Right kidney (tissue), 1 donor: ENCODE measurements at regions not wholly inside any gene's neighbourhood (a gene's known extent, or its start where the extent isn't known, plus 50 kb on each side); places are given as distances from the start of the nearest gene placed in this dataset.
"Not testable (repeated sequence)": the region's sequence is repeated elsewhere in the genome, so short reads cannot be mapped to it uniquely, and the experiment has no call there.

ENCODE experiments used
- DNase-seq: peaks from one replicate; pipeline ENCODE4 v3.0.0-alpha.2; 2016

- DNase-seq: no peak
Measured at GRCh38 chr6:4289770-4290320, 154.5 kb upstream of the ECI2 start.

- no peak for DNase-seq
Measured at GRCh38 chr6:4287811-4288244, 152.5 kb upstream of the ECI2 start.

- no peak for DNase-seq
Measured at GRCh38 chr6:4287372-4287771, 152.0 kb upstream of the ECI2 start.

GRCh38 chr6:4282926-4283325 lies 147.6 kb upstream of the ECI2 start:
- DNase-seq: no peak

GRCh38 chr6:4281341-4282293 lies 146.2 kb upstream of the ECI2 start:
- DNase-seq: peak; percentile 70

GRCh38 chr6:4280707-4281106 lies 145.3 kb upstream of the ECI2 start:
- DNase-seq: no peak

GRCh38 chr6:4280031-4280430 lies 144.7 kb upstream of the ECI2 start:
- DNase-seq: no peak

- no peak for DNase-seq
Measured at GRCh38 chr6:4274382-4275082, 139.2 kb upstream of the ECI2 start.

GRCh38 chr6:4272996-4273395 lies 137.6 kb upstream of the ECI2 start:
- DNase-seq: no peak

- no peak for DNase-seq
Measured at GRCh38 chr6:4271761-4272470, 136.5 kb upstream of the ECI2 start.

GRCh38 chr6:4270776-4271175 lies 135.4 kb upstream of the ECI2 start:
- no peak for DNase-seq

- DNase-seq: no peak
Measured at GRCh38 chr6:4270001-4270400, 134.6 kb upstream of the ECI2 start.

- DNase-seq: no peak
Measured at GRCh38 chr6:4268171-4268570, 132.8 kb upstream of the ECI2 start.

- no peak for DNase-seq
Measured at GRCh38 chr6:4265740-4266139, 130.4 kb upstream of the ECI2 start.

GRCh38 chr6:4264601-4265000 lies 129.2 kb upstream of the ECI2 start:
- no peak for DNase-seq

- no peak for DNase-seq
Measured at GRCh38 chr6:4264081-4264480, 128.7 kb upstream of the ECI2 start.

- no peak for DNase-seq
Measured at GRCh38 chr6:4262526-4262925, 127.2 kb upstream of the ECI2 start.

GRCh38 chr6:4259391-4259790 lies 124.0 kb upstream of the ECI2 start:
- DNase-seq: no peak

GRCh38 chr6:4258733-4259132 lies 123.4 kb upstream of the ECI2 start:
- no peak for DNase-seq

- no peak for DNase-seq
Measured at GRCh38 chr6:4256969-4257368, 121.6 kb upstream of the ECI2 start.

GRCh38 chr6:4253604-4254231 lies 118.3 kb upstream of the ECI2 start:
- DNase-seq: peak; percentile 17

GRCh38 chr6:4252445-4252844 lies 117.1 kb upstream of the ECI2 start:
- not testable (repeated sequence) for DNase-seq
